Endometrial microvascular endothelial cells (primary cell): ENCODE measurements at regions not wholly inside any gene's neighbourhood (a gene's known extent, or its start where the extent isn't known, plus 50 kb on each side); places are given as distances from the start of the nearest gene placed in this dataset.

Source experiments
- in situ Hi-C: cut with HindIII; loops from 2 replicates; pipeline ENCODE4 v1.10.0; 2017; ENCODE audit warnings: low sequenced_read_pairs, low pct_unique_long_range_greater_than_20kb; ENCODE audit errors: inconsistent ontology term

DNA sequence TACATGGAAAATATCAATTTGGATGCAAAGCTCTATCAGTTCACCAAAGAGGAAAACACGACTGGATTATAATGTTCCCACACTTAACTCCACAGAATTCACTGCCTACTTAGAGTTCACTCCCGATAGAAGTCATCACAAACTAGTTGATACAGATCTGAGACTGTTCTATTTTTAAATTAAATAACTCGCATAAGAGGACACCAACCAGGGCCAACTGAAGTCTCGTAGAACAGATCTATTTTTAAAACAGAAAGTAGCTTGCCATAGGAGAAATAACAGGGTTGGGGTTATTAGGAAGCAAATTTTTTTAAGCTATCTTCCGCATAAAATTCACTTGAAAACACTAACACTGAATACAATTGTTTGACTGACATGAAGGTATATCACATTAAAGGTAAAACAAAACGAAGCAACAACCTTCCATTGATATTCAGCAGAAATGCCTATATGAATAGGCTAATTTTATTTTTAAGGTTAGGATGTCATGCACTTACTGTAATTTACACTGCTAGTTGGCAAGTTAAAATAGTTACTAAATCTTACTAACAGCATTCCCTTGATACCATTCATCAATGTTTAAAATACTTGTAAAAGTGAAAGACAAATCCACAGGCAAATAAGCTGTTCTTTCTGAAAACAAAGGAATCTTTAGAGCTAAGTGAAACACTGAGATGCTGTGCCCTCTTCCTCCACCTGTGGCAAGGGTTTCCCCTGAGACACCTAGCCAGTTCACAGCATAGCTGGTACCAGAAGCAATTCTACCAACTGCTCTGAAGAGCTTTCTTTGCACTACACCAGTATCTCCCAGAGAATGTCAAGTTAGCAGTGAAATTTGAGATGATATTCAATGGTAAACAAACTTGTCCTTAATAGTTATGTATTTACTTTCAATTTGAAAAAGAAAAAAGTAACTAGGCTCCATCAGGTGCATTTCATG is 186.7 kb upstream of the ANK3 start:
- in situ Hi-C loops = no loop called here

DNA sequence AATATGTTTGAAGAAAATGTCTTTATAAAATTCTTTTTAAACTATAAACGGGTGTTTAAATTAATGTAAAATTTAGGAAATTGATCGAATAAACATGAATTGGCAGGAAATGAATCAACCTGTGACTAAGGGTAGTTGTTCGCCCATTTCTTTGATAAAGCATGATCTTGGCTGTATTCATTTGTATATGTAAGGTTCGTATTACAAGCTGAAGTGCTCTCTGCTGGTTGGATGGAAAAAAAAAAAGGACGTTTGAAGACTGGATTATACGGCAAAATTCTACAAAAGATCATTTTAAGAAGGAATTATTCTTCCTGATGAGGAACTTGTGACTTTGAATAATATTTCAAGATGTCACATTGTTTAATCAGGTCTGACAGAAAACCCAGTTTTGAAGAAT is 185.4 kb upstream of the ANK3 start:
- in situ Hi-C loops = no loop called here

DNA sequence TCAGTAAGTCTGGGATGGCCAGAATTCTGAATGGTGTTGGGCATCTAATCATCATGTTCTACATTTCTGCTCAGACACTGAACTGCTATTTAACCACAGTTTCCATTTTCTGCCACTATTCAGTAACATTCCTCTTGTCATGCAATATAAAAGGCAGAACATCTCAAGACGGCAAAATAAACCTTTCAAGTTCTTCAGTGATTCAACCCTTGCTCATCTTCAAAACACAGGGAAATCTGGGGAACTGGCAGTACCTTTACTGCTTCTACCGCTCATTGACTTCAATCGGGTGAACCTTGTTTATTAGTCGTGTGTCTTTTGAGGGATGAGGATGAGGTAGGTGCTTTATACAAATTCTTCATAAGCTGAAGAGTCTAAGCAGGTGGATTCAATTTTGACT is 184.7 kb upstream of the ANK3 start:
- in situ Hi-C loops = no loop called here

DNA sequence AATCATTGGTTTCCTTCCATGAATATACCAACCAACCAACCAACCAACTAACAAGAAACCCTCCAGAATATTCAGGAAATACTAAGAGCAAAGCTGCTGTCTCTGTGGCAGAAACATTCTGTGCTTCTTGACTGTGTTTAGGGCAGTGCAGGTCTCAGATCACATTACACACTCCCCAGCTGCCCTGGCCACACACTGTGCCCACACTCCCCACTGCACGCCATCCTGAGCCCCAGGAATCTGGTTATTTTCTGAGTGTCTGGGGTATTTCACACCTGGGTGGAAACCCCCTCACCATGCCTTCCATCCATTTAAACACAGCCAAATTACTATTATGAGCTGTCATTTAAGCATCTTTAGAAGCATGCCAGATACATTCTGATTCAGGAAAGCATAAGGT is 183.7 kb upstream of the ANK3 start:
- in situ Hi-C loops = no loop called here

DNA sequence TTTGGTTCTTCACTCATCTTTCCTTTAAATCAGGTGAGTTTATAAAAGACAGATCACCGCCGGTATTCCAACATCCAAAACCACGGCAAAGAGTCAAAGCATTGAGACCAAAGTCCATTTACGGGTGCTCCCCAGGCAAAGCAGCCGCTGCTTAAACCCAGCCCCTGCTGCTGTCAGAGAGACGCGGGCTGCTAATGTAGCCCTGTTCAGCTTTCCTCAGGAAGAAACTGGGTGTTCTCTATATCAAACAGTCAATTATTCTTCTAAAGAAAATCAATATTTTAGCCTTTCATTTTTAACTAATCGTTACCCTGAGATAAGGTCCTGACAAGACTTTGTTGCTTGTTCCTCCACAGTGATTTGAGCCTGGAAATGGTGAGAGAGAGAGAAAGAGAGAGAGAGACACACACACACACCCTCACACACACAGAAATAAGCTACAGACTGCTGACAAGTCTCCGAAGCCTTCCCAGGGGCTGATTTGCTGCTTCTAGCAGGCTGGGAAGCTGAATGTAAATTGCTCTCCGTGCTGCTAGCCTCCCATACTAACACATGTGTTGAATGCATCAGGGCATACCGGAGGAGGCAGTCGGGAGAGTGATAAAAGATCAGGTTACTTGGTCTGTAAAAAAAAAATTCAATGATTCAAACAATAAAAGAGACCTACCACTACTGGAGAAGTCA is 183.0 kb upstream of the ANK3 start:
- in situ Hi-C loops = no loop called here

- in situ Hi-C loops = no loop called here
Observed at GRCh38 chr10:60570896-60571295, 181.2 kb upstream of the ANK3 start.

DNA sequence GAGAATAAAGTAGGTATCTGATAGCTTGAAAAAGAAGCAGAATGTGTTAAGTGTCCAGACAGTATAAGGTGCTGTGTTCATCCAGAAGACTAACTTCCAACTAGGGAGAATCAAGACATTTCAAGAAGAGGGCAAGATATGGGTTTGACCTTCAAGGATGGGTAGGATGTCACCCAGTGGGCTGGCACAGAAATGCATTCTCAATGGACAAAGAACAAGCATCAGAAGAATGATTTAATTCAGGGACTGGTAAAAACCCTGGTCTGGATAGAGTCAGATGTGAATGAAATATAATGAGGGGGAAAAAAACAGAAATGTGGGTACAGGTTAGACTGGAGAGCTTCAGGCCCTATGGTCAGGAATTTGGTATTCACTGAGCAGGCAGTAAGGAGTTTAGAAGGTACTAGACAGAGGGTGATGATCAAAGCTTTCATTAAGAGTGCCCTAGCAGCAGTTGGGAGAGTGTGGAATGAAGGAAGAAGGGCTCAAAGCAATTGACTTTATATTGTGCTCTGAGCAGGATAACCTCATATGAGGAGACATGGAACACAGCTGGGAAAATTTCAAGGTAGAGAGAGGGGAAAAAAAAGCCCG is 180.7 kb upstream of the ANK3 start:
- in situ Hi-C loops = no loop called here

DNA sequence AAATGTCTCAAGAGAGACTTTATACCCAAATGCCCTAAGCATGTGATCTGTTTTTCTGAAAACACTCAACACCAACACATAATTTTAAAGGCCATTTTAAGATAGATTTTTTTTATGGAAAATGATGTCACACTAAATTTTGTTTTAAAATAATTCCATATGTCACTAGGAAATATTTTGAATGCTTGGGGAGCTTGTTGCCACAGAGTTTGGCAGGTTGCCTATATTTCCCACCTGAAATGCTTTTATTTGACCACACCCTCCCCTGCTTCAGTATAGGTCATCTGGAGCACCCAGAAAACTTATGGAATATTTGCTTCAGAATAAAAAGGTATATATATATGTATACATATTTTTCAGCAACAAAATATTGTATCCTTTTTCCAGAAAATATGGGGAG is 180.0 kb upstream of the ANK3 start:
- in situ Hi-C loops = no loop called here

- in situ Hi-C loops = no loop called here
Observed at GRCh38 chr10:60566096-60566495, 176.4 kb upstream of the ANK3 start.

GRCh38 chr10:60565492-60565891 is 175.8 kb upstream of the ANK3 start:
- in situ Hi-C loops = no loop called here

DNA sequence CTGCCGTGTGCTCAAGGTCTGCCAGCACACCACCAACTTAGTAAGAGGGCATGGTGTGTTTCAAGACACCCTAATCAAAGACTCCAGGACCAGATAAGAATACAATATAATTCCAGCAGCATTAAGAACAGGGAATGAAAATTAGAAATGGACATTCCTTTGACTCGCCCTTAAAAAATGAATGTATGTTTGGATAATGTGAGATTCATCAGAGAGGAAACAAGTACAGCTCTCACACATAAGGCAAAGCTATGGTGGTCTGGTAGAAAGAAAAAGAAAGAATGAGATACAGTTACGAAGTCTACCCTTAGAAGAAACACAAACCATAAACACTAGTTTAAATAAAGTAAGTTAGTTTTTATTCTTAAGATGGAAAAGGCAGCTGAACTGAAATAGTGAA is 174.8 kb upstream of the ANK3 start:
- in situ Hi-C loops = no loop called here

- in situ Hi-C loops = no loop called here
Observed at GRCh38 chr10:60560451-60560850, 170.8 kb upstream of the ANK3 start.

- in situ Hi-C loops = no loop called here
Observed at GRCh38 chr10:60555700-60556099, 166.0 kb upstream of the ANK3 start.

DNA sequence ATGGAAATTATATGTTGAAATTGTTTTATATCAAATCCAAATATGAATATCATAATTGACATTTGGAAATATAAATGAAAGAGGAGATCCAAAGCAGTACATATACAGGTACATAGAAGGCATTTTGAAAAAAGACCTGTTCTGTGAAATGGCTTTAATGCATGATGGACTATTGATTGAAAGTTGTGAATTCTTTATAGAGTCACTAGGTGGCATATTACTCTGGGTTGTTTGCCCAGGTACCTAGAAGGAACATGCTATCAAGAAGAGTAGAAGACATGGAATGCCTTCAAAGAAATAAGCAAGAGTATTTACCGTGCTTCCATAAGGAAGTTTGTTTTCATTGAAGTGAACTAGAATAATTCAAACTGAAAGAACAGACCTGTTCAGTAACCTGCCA is 160.0 kb upstream of the ANK3 start:
- in situ Hi-C loops = no loop called here

- in situ Hi-C loops = no loop called here
Observed at GRCh38 chr10:60542657-60543056, 153.0 kb upstream of the ANK3 start.

DNA sequence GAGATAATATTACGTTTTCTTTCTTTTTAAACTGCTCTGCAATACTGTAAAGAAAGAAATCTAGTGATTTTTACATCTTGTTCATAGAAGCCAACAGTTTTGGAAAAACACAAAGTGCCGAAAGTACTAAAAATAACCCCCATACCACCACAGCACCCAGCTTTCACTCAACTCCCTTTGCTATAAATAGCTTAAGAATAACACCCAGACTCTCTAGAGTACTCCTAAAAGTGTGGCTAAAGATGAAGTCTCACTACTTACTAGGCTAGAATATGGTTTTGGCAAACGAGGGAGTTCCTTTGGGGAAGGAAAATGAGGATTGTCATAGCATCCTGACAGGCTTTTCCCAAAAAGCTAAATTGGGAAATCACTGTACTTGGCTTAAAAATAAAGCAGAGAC is 151.8 kb upstream of the ANK3 start:
- in situ Hi-C loops = no loop called here

- in situ Hi-C loops = no loop called here
Observed at GRCh38 chr10:60537697-60538096, 148.0 kb upstream of the ANK3 start.

DNA sequence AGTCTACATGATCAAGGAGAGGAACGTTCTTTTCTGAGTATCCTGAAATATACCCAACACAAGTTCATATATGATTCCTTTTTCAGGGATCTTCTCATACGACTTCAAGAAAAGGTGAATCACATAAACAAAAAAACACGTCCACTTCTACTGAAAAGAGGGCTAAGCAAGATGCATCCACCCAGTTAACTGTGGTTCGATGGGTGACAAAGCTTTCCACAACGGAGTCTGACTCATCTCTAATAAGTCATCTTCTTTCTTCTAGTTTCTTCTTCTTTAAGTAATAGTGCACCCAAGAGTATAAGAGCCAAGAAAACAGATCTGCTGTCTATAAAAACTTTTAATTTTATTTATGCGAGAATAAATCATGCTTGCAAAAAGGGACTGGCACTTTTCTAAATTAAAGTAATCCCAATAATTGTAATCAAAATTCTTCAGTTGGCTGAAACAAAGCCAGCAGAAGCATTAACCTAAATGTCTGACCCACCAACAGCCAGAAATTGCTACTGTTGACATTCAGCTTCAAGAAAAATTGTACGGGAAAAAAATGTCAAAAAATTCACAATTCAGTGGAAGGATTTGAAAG is 146.9 kb upstream of the ANK3 start:
- in situ Hi-C loops = no loop called here

DNA sequence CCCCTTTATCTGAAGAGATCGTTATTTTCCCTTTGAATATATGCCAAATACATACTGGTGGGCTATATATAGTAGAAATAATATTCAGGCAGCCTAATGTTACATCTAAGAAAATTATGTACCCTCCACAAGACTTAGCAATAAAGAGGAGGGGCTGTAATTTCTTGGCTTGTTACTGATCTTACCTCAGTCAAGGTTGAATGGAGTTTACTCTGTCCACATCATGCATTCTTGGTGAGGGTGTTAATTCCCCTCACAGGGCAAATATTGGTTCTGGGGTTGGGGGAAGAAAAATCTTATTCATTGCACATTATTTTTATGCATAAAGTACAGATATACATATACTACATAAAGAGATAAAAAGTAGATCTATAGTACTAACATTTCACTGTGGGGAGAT is 145.8 kb upstream of the ANK3 start:
- in situ Hi-C loops = no loop called here
